Panc1 (cell line): ENCODE measurements at regions not wholly inside any gene's neighbourhood (a gene's known extent, or its start where the extent isn't known, plus 50 kb on each side); places are given as distances from the start of the nearest gene placed in this dataset.

Experiments used
- ATAC-seq: fragments of 200-7000 bp; cut with Tn5 transposase; 2 replicates; pipeline ENCODE4 v1.9.1; 2020; ENCODE audit warnings: mild to moderate bottlenecking, moderate library complexity
- BruUV-seq: library from RNA; stranded (reverse); fragments of 400-500 nt; replicated peaks from 2 replicates; lab custom pipeline; 2021; lab: Mats Ljungman, UMichigan
- CTCF ChIA-PET: fragments of 300-600 bp; sonication (Branson Sonifier 250); formaldehyde crosslinking; loops from one replicate; lab custom pipeline; 2022; ENCODE audit warnings: antibody characterized with exemption; lab: Charles Lee
- POLR2A ChIA-PET: fragments of 300-600 bp; sonication (Branson Sonifier 250); formaldehyde crosslinking; loops from one replicate; lab custom pipeline; 2022; ENCODE audit warnings: antibody characterized with exemption; lab: Charles Lee
- DNase-seq: peaks from one replicate; pipeline ENCODE4 v3.0.0-alpha.2; 2010; ENCODE audit warnings: low read depth, low spot score
- H3K27ac ChIP-seq: 2 replicates; pipeline ENCODE4 v1.5.1; 2011; ENCODE audit warnings: mild to moderate bottlenecking, low read length, inconsistent platforms
- H3K27me3 ChIP-seq: fragments of 200-500 bp; sonication (Bioruptor generic); 2 replicates; pipeline ENCODE4 v1.6.0; 2014; ENCODE audit warnings: low read length, inconsistent platforms; ENCODE audit not compliant: control insufficient read depth, insufficient read depth
- H3K36me3 ChIP-seq: fragments of 200-500 bp; sonication (Bioruptor generic); 2 replicates; pipeline ENCODE4 v1.5.1; 2014; ENCODE audit warnings: inconsistent platforms, mild to moderate bottlenecking, low read length, moderate library complexity; ENCODE audit not compliant: control insufficient read depth, insufficient read depth
- H3K4me1 ChIP-seq: 2 replicates; pipeline ENCODE4 v1.5.1; 2011; ENCODE audit warnings: inconsistent platforms, mild to moderate bottlenecking, low read length, moderate library complexity; ENCODE audit not compliant: control insufficient read depth, insufficient read depth
- H3K4me3 ChIP-seq, 2 experiments: 2 replicates each; pipeline ENCODE4 v1.5.1; 2011 to 2012; ENCODE audit warnings: low read depth in 2 of 2, low read length in 2 of 2, mild to moderate bottlenecking in 2 of 2, inconsistent platforms in 1 of 2, moderate library complexity in 1 of 2
- H3K9me3 ChIP-seq: fragments of 200-500 bp; sonication (Bioruptor generic); 2 replicates; pipeline ENCODE4 v1.5.1; 2014; ENCODE audit warnings: low read depth, mild to moderate bottlenecking, inconsistent platforms, low read length, moderate library complexity; ENCODE audit not compliant: control insufficient read depth, insufficient read depth
- CTCF ChIP-seq: fragments of 450-650 bp; IDR thresholded peaks from 2 replicates; pipeline ENCODE4 v1.5.1; 2017; ENCODE audit warnings: mild to moderate bottlenecking
- POLR2AphosphoS5 ChIP-seq: IDR thresholded peaks from 2 replicates; pipeline ENCODE4 v1.6.1; 2012; ENCODE audit warnings: mild to moderate bottlenecking, low read depth, low read length, moderate library complexity
- SIN3A ChIP-seq: IDR thresholded peaks from 2 replicates; pipeline ENCODE4 v1.6.1; 2012; ENCODE audit warnings: low read depth, mild to moderate bottlenecking, low read length, moderate library complexity, borderline replicate concordance; ENCODE audit not compliant: insufficient read depth
- TCF7L2 ChIP-seq: IDR thresholded peaks from 2 replicates; pipeline ENCODE4 v1.6.1; 2011; ENCODE audit warnings: mild to moderate bottlenecking, low read depth, low read length, inconsistent platforms
- in situ Hi-C: cut with HindIII; loops from 2 replicates; pipeline ENCODE4 v1.10.0; 2016; ENCODE audit warnings: low sequenced_read_pairs, low pct_unique_long_range_greater_than_20kb
- intact Hi-C: fragments of 100-400 bp; cut with micrococcal nuclease; formaldehyde crosslinking; loops from one replicate; pipeline ENCODE4 v1.10.0; 2022; ENCODE audit not compliant: unreplicated experiment
- TF ChIP-seq, protein P1 (sequence below), 2 experiments: IDR thresholded peaks; 2 replicates each; pipeline ENCODE4 v1.6.1; 2011 to 2012; ENCODE audit warnings: low read depth in 2 of 2, control low read depth in 1 of 2, low read length in 1 of 2, mild to moderate bottlenecking in 1 of 2, moderate library complexity in 1 of 2; ENCODE audit not compliant: insufficient read depth in 1 of 2

DNA sequence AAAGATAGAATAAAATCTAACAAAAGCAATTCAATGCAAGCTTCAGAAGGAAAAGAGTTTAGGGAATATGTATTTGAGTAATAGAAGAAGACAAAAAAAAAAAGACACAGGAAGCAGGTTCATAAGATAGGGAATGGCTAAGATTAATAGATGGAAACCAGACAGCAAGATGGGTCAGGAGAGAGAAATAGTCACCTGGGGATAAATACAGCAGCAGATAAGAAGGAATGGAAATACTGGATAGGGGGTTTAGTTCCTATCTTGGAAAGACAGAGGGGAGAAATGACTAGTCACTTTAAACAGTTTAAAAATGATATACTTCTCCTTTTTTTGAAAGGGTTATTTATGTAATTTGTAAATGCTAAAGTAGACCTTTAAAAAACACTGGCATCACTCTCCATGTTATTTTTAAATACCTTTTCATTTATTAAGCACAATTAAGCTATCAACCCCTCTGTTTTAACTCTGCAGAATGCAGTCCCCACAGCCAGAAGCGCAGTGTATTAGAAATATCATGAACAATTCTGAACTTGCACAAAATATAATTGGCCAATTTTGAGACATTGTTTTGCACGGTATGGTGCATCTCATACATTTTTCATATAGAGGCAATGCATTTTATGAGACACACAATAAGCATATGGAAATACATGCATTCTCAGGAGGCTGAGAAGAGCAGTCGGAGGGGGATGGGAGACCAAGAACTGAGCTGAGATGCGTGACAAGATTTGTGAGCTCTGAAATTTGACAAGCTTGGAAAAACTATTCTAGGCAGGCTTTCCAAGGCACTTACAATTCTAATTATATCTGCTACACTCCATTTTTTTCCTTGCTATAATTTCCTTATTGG lies 303.4 kb upstream of the PRICKLE1 start:
- BruUV-seq: no TSS peak
- H3K9me3 ChIP-seq: no peaks in the 10 kb centered on the region
- no peak overlapping the region for H3K27ac ChIP-seq
- TF ChIP-seq POLR2AphosphoS5: no peak
- TF ChIP-seq CTCF: no peak
- no peak for TF ChIP-seq TCF7L2
- TF ChIP-seq, protein P1, sequence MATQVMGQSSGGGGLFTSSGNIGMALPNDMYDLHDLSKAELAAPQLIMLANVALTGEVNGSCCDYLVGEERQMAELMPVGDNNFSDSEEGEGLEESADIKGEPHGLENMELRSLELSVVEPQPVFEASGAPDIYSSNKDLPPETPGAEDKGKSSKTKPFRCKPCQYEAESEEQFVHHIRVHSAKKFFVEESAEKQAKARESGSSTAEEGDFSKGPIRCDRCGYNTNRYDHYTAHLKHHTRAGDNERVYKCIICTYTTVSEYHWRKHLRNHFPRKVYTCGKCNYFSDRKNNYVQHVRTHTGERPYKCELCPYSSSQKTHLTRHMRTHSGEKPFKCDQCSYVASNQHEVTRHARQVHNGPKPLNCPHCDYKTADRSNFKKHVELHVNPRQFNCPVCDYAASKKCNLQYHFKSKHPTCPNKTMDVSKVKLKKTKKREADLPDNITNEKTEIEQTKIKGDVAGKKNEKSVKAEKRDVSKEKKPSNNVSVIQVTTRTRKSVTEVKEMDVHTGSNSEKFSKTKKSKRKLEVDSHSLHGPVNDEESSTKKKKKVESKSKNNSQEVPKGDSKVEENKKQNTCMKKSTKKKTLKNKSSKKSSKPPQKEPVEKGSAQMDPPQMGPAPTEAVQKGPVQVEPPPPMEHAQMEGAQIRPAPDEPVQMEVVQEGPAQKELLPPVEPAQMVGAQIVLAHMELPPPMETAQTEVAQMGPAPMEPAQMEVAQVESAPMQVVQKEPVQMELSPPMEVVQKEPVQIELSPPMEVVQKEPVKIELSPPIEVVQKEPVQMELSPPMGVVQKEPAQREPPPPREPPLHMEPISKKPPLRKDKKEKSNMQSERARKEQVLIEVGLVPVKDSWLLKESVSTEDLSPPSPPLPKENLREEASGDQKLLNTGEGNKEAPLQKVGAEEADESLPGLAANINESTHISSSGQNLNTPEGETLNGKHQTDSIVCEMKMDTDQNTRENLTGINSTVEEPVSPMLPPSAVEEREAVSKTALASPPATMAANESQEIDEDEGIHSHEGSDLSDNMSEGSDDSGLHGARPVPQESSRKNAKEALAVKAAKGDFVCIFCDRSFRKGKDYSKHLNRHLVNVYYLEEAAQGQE (IDR thresholded peaks at IDR 0.05; ENCODE audit: insufficient read depth in 1 of 2, low read depth in 2 of 2, low read length in 1 of 2): no peak
- no peak for TF ChIP-seq SIN3A
- H3K4me3 ChIP-seq: no peak overlapping the region
- no peaks in the 10 kb centered on the region for H3K27me3 ChIP-seq
- POLR2A ChIA-PET: no interaction called here
- DNase-seq (no peak), ATAC-seq (no peak)
- intact Hi-C loops: no loop called here
- in situ Hi-C loops: no loop called here
- H3K36me3 ChIP-seq: no peaks in the 10 kb centered on the region
- H3K4me1 ChIP-seq: no peaks in the 10 kb centered on the region
- CTCF ChIA-PET: no interaction called here

DNA sequence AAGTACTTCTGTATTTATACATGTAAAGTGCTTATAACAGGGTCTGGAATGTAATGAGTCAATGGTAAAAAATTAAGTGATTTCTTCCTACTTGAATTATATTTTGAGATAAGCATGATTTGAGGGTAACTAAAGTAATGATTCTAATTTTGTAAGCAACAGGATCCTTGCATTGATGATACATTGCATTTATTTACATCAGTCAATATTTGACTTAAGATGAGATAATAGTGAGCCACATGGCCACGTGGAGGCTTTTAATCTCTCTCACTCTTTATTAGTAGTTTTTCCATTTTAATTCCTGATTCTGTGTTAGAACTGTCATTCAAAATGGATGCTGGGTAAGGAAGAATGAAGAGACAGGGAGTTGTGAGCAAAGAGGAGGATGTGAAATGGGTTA lies 298.1 kb upstream of the PRICKLE1 start:
- POLR2A ChIA-PET: no interaction called here
- Histone ChIP-seq H3K4me1 (no peaks in the 10 kb centered on the region), H3K36me3 (no peaks in the 10 kb centered on the region), H3K4me3 (no peak overlapping the region), H3K27me3 (no peaks in the 10 kb centered on the region), H3K9me3 (peaks cover 4% of the 10 kb centered on the region), H3K27ac (no peak overlapping the region)
- TF ChIP-seq TCF7L2 (no peak), SIN3A (no peak)
- TF ChIP-seq, protein P1 (IDR thresholded peaks at IDR 0.05; ENCODE audit: insufficient read depth in 1 of 2, low read depth in 2 of 2, low read length in 1 of 2): no peak
- DNase-seq: no peak
- in situ Hi-C loops (no loop called here), intact Hi-C loops (no loop called here)
- no peak for ATAC-seq
- CTCF ChIA-PET: no interaction called here
- no TSS peak for BruUV-seq
